A172 (cell line): ENCODE measurements at regions not wholly inside any gene's neighbourhood (a gene's known extent, or its start where the extent isn't known, plus 50 kb on each side); places are given as distances from the start of the nearest gene placed in this dataset.
"Not testable (repeated sequence)": the region's sequence is repeated elsewhere in the genome, so short reads cannot be mapped to it uniquely, and the experiment has no call there.

Experiments used
- DNase-seq: peaks from one replicate; pipeline ENCODE4 v3.0.0-alpha.2; 2015; ENCODE audit warnings: low spot score

DNA sequence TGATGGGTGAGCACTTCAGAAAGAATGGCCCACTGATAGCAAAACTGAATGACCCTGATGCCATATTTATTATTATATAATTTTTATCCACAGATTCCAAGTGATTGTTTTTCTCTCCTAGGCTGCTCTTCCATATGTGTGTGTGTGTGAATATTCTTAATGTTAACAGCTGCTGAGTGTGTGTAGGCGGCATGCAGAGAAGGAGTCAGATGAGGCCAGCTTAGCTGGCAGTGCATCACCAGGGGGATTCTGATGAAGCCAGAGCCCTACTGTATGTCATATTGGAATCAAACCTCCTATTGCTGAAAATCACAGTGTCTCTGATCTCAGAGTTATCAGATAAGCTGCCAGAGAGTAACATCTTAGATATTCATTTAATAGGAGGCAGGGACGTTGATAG is 177.1 kb downstream of the DMAC1 start:
- no peak for DNase-seq

DNA sequence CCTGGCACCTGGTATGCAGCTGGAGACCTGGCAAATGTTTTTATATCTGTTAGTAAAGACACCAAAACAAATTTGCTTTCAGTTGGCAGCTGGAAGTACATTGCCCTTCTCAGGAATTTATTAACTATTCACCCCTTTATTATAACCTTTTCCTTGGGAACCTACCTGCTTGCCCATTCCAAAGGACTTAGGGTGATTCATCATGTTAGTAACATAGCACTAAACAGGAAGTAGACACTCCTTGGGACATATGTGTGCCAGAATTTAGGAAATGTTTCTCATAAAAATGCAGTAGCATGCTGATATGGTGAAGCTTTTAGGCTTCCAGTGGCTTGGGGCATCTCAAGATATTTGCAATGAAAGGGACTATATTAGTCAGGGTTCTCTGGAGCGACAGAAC is 184.2 kb downstream of the DMAC1 start:
- no peak for DNase-seq

DNA sequence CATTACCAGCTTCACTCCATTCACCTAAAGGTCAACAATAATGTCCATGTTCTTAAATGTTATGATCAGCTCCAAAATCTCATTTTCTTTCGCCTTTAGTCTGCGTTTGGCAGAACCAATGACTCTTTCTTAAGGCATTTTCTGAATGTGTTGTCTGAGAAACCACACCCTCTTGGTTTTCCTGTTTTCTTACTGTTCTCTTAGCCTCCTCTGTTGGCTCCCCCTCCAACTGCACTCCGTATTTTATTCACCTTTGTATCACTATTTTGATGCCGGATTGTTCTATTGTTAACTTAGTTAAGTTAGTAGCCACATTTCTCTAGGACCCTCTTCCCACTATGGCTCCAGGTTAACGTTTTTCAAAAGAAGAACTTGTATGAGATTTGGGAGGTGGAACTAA is 185.6 kb downstream of the DMAC1 start:
- peak; percentile 19 for DNase-seq

DNA sequence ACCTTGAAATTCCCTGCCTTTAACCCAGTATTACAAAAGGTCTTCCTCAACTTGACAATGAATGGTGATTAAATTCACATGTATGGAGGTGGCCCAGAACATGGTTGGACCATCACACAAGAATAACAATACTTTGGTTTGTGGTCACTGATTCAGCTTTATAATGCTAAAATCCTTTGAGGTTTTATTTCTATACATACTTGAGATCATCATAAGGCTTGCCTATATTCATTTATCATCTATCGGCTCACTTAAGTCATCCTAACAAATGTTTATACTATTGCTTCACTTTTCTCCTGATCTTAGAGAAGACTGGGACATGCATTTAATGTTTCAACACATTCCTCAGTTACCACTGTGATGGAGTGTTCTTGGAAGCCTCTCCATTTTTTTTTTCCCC is 191.3 kb downstream of the DMAC1 start:
- no peak for DNase-seq

DNA sequence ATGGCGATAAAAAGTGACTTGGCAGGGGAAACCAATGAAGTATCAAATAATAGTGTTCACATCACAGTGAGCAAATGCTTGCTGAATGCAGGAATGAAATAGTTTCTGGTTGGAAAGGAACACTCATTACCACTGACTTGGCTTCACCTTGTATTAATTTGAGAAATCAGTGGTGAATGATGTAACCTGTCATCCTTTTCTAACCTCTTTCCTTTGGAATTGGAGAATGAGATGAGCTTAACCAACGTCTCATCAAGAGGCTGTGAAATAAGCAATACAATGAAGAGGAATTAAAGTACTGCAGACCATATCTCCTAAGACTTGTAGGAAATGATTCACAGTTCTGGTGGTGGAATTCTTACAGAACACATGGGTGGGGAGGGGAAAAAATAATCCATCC is 192.2 kb downstream of the DMAC1 start:
- no peak for DNase-seq

DNA sequence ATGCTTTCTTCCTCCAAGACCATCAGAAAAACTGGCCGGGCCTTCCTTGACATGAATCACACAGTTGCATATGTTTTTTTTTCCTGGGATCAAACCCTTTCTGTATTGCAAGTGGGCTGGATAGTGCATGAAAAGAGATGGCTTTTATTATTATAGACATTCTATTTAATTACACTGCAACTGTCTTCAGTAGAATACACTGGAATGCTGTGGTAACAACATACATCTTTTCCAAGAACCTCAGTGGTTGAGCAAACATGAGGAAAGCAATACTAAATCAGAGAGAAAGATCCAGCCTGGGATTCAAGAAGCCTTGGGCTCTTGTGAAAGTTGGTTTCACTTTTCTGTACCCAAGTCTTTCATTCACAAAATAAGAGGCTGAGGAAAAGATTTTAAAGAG is 193.0 kb downstream of the DMAC1 start:
- DNase-seq = no peak

DNA sequence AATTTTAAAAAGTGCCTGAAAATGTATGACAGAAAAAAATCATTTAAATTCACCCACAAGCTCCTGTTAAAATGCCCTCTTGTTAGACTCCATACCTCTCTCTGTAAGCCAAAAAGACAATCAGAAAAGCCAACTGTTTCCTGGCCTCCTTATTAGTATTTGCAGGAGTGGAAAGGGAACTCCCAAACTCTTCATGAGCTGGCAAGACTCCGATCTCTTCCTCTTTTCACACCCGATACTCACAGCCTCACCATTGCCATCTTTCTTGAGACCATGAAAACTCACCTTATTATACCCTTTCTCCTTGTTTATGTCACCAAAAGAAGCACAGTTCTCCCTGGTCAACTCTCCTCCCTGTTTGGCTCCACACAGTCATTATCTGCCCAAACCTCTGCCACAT is 197.8 kb downstream of the DMAC1 start:
- DNase-seq = no peak

DNA sequence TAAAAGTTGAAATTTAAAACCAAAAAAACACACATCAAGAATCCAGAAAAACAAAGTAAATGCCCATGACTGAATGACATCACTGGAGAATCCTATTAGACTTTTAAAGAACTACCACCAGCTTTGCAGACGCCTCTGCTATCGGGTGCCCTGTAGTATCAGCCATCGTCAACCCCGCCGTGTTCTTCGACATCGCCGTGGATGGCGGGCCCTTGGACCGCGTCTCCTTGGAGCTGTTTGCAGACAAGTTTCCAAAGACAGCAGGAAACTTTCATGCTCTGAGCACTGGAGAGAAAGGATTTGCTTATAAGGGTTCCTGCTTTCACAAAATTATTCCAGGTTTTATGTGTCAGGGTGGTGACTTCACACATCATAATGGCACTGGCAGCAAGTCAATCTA is 201.9 kb downstream of the DMAC1 start:
- no peak for DNase-seq

DNA sequence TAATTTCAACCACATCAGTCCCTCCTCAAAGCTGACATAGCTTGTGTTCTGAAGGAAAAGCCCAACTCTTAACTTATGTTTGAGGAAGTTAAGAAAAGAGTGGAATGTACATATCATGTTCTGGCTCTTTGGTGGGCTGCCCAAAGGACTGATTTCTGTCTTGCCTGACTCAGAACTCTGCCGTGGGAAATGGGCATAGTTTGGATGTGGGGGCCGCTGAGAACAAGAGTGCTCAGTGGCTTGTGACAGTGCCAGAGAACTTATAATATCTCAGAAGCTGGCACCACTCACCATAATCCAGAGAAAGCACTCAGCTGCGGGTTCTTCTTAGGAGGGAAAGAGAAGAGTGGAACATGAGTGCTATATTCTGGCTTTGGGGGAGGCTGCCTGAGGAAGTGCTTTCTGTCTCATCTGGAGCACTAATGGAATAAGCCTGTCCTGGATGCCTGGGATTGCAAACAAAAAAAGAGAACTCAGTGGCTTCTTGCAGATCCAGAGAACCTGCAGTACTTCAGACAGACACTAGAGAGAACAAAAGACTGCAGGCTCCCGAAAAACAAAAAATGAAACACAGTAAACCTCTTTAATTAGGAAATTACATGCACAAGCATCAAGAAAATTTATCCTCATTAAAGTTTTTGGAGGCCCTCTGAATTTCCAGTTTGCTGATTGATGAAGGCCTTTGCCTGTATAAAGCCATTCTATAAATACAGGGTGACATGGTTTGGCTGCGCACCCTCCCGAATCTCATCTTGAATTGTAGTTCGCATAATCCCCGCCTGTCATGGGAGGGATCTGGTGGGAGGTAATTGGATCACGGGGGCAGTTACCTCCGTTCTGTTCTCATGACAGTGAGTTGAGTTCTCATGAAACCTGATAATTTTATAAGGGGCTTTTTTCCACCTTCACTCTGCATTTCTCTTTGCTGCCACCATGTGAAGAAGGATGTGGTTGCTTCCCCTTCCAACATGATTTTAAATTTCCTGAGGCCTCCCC is 207.0 kb downstream of the DMAC1 start:
- DNase-seq = no peak

DNA sequence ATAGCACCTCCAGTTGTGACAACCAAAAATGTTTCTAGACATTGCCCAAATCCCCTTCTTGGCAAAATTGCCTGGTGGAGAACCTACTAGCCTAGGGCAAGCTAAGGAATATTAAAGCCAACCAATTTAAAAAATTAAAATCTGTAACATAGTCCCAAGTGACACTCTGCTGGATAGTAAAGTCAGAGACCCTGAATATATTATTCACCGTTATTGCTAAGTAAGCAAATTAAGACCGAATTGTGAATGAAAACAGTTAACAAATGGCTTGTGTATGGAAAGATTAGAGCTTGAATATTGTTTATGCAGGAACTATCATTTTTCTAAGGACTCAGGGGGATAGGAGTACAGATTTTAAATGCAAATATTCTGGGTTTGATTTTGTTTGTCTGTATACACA is 208.1 kb downstream of the DMAC1 start:
- no peak for DNase-seq

DNA sequence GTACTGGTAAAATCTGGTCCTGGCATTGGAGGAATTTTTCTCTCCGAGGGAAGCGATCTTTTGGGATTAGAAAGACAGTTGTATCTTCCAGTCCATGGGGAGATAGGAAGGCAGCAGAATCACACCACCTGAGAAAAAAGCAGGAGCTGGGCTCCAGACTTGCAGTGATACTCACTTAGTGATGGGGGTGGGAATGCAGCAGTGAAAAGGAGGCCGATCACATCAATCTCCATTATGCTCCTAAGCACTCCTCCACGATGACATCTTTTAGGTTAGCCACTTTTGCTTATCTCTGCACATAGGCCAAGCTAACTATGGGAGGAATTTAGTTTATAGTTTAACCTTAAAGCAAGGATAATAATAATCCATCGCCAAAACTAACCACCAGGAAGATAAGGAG is 219.0 kb downstream of the DMAC1 start:
- no peak for DNase-seq

DNA sequence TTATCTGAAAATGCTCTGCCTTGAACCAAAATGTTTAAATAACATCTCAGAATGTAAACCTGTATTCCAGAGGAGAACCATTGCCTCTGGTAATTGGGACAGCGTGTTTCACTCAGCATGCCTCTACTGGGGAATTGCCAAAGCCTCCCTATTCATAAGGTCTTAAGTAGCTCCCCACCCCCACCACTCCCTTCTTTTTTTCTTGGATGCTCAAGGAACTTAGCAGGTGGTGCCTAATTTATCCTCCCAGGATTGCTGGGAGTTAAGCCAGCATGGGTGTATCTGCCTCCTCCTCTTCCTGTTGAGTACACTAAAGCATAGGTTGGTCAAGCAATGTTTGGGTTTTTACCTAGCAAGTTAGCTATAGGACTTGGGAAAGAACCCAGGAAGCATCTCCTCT is 220.2 kb downstream of the DMAC1 start:
- DNase-seq = no peak

DNA sequence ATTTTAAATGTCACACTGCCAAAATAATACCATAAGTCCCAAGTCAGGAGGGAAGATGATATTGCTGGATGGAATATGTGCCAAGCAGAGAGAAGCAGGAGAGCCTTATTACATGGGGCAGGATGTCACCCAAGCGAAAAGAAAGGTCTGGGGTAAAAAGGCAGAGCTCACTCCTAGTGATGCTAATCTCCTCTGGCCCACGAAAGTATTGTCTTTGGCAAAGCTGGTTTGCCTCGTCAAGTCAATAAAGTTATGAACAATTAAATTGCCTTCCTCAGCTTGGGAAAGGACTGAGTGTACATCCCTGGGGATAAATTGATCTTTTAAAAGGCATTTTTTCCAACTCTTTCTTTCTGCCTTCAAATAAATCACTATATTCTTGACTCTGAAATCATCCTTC is 220.6 kb downstream of the DMAC1 start:
- no peak for DNase-seq

DNA sequence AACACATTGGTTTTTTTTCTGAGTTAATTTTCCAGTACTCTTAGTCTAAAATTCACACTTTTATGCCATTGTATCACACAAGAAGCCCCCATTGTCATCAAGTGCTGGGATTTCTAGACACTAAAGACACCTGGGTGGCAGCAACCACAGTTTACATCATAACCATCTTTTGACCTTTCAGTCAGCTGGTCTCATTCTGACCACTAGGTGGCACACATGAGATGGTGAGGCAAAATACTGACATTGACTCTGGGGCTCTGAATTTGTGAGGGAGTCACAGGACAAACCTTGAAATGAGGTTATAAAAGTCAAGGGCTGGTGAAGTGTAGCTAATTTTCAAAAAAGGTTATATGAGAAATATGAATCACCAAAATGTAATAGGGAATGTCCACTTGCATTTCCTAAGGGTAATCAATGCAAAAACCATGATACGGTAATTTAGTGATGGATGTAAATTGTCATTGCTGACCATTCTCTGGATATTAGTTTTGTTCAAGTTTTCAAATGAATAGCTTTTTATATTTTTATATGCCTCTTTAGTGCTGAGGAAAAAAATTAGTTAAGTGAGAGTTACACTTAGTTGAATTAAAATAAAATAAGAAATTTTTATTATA is 229.4 kb downstream of the DMAC1 start:
- DNase-seq = peak; percentile 48

DNA sequence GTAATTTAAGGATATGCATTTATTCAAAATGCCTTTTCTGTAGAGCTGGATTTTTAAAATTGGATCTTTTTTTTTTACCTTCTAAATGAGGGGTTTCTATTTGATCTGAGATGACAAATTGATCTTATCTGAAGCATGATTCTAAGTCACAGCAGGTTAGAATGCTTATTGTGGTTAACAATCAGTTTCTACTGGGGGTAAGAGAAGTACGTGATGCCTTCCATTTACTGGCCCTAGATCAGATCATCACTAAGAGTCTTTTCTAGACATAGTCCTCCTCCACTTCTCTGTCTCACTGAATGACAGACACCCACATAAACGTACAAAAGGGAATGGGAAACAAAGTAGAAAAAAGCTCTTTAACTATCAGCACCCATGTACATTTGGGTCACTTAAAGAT is 231.9 kb downstream of the DMAC1 start:
- DNase-seq = no peak

DNA sequence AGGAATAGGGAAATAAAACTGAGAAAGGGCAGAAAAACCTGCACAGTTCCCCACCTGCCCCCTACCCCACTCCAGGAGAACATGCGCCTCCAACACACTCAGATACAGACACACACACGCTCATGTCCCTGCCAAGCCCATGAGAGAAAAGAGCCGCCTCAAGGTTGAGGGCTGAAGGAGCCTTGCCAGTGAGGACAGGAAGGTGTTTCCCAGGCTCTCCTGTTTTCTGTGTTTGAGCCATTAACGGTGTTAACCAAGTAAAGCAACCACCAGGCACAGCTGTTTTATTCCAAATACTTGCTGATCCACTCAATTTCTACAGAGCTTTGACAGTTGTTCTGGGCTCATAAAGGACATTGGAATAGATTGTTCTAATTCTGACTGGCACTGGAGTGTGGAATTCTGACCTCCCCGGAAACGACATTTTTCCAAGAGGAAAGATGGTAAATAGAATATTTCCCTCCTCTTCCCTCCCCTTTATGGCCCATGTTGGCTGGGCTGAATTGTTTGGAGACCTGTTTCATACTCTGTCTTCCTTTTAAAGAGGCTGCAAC is 238.0 kb downstream of the DMAC1 start:
- no peak for DNase-seq

DNA sequence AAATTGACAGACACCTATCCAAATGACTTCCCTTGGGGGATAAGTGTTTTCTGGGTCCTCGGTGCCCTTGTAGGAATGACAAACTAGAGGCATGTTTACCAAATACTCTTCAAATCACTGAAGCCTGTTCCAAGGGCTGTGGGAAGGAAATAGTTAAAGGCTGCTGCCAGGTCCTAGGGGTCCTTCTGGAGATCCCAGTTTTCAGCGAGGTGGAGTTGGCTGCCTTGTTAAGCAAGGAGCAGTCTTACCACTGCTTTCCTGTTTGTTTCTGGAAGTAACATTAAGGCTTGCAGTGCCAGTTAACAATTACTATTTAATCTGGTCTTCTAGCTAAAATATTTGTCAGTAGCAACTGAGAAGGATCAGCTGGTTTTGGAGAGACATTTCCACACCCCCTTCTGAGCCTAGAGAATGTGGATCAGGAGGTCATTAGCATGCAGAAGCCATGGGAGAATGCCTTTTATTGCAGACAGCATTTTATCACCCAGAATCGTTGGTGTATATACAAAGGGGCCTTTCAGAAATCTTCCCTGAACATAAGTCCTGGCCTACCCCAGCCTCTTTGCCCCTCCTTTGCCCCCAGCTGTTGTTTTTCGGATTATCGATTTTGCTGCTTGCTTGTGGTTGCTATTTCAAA is 238.8 kb downstream of the DMAC1 start:
- no peak for DNase-seq

DNA sequence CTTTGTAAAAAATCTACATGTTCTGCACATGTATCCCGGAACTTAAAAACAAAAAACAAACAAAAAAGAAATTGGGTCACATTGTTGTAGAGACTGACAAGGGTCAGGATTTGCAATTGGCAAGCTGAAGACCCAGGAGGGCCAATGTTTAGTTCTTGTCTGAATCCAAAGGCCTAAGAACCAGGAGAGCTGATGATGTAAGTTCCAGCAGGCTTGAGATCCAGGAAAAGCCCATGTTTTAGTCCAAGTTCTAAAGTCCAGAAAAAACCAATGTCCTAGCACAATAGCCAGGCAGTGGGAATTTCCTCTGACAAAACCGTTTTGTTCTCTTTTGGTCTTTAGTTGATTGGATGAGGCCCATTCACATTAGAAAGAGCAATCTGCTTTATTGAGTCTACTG is 244.9 kb downstream of the DMAC1 start:
- no peak for DNase-seq

DNA sequence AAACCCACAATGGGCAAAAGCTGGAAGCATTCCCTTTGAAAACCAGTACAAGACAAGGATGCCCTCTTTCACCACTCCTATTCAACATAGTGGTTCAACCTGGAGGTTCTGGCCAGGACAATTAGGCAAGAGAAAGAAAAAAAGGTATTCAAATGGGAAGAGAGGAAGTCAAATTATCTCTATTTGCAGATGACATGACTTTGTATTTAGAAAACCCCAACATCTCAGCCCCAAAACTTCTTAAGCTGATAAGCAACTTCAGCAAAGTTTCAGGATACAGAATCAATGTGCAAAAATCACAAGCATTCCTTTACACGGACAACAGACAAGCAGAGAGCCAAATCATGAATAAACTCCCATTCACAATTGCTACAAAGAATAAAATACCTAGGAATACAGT is 246.9 kb downstream of the DMAC1 start:
- DNase-seq = not testable (repeated sequence)

DNA sequence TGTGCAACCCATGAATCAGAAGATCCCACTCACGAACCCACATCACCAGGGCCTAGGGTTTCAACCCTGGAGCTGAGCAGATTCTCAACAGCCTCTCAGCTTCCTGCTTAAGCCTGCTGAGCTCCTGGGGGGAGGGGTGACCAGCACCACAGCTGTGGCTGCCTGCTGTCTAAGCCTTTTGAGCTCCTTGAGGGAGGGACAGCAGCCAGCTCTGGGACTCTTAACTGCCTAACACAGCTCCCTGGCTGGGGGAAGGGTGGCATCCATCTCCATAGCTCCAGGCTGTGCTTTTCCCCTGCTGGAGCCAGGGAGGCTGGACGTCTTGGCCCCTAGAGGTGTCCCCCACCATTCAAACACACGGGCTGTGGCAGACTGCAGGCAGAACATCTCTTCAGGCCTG is 250.3 kb downstream of the DMAC1 start:
- DNase-seq = no peak

DNA sequence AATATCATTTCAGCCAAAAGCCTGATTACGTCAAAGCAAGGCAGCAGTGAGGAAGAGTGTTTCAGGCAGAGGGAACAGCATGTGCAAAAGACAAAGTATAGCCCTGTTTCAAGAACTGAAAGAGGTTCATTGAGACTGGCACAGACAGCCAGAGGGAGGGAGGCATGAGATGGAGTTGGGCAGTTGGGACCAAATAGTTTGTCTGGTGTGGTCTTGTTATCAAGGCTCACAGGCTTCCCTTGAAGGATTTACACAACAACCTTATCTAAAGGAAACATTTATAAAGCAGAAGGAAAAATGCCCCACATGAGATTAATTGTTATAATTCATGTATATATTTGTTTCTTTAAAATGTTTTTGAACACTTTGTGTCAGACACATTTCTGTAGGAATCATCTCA is 253.3 kb downstream of the DMAC1 start:
- DNase-seq = no peak

DNA sequence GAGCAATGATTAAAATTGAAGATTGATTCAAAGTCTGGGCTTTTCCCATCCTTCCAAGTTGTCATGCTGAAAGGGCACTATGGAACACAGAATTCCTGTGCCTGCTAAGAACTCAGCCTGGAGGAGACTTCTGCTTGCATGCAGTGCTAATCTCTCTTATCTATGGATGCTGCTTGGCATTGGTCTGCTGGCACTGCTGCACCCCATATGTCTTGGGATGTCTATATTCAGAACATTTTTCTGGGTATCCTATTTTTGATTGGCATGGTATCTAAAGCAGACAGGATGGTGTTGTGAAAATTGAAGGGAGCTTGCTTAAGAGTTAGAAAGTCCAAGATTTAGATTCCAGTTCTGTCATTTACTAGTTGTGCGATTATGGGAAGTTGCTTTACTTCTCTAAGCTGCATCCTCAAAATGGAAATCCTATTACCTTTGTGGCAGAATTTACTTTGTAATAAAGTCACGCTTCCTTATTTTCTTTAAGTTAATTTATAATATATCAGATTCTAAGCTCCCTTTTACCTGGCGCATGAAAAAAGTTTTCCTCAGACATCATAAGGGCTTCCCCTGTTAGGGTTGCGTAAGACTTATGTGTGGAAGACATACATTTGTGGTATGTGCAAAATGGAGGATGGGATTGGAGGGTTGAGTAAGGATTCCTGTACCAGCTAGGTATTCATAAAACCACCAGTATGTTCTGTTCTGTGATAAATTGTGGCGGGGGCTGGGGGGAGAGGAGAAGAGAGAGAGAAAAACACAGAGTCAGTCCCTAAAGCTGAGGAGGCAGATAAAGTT is 254.0 kb downstream of the DMAC1 start:
- DNase-seq = no peak
